Lower lobe of right lung (tissue), 2 donors: ENCODE measurements at regions not wholly inside any gene's neighbourhood (a gene's known extent, or its start where the extent isn't known, plus 50 kb on each side); places are given as distances from the start of the nearest gene placed in this dataset.

ENCODE experiments used
- ATAC-seq, 2 donors: fragments of 200-7000 bp; cut with Tn5 transposase; one replicate each; pipeline ENCODE4 v1.9.1; 2020 to 2022; ENCODE audit warnings: mild to moderate bottlenecking in 2 of 2, moderate library complexity in 2 of 2
- DNase-seq: peaks from one replicate; pipeline ENCODE4 v3.0.0-alpha.2; 2020
- H3K27ac ChIP-seq: fragments of 200-600 bp; one replicate; pipeline ENCODE4 v1.8.0; 2022
- H3K27me3 ChIP-seq: fragments of 200-600 bp; one replicate; pipeline ENCODE4 v1.8.0; 2022; ENCODE audit warnings: low read depth
- H3K36me3 ChIP-seq: fragments of 200-600 bp; one replicate; pipeline ENCODE4 v1.8.0; 2022; ENCODE audit warnings: mild to moderate bottlenecking
- H3K4me1 ChIP-seq: fragments of 200-600 bp; one replicate; pipeline ENCODE4 v1.8.0; 2022
- H3K4me3 ChIP-seq: fragments of 200-600 bp; one replicate; pipeline ENCODE4 v1.8.0; 2022; ENCODE audit warnings: mild to moderate bottlenecking
- H3K9me3 ChIP-seq: fragments of 200-600 bp; one replicate; pipeline ENCODE4 v1.8.0; 2022
- intact Hi-C: fragments of 100-400 bp; cut with DNase I; formaldehyde crosslinking; loops from one replicate; pipeline ENCODE4 v1.11.0; 2022
- TF ChIP-seq, protein P1 (sequence below): fragments of 200-600 bp; IDR thresholded peaks from one replicate; pipeline ENCODE4 v1.8.0; 2022; ENCODE audit warnings: antibody characterized with exemption, mild to moderate bottlenecking
- donor health status: DM: no; HTN: yes; CAD: no; lungs with severe emphysema.

DNA sequence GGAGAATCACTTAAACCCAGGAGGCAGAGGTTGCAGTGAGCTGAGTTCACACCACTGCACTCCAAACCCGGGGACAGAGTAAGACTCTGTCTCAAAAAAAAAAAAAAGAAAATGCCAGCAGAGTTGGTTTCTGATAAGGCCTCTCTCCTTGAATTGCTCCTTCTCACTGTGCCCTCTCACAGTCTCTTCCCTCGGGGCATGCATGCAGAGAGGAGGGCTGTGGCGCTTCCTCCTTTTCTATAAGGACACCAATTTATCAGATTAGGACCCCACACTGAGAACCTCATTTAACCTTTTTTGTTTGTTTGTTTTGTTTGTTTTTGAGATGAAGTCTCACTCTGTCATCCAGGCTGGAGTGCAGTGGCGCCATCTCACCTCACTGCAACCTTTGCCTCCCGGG, 110.5 kb downstream of the ZFP36L2 start:
- Histone ChIP-seq H3K4me3 (no peak overlapping the region), H3K9me3 (peaks cover 7% of the 10 kb centered on the region), H3K4me1 (peaks cover 9% of the 10 kb centered on the region), H3K36me3 (no peaks in the 10 kb centered on the region), H3K27me3 (no peaks in the 10 kb centered on the region), H3K27ac (no peak overlapping the region)
- TF ChIP-seq, protein P1, sequence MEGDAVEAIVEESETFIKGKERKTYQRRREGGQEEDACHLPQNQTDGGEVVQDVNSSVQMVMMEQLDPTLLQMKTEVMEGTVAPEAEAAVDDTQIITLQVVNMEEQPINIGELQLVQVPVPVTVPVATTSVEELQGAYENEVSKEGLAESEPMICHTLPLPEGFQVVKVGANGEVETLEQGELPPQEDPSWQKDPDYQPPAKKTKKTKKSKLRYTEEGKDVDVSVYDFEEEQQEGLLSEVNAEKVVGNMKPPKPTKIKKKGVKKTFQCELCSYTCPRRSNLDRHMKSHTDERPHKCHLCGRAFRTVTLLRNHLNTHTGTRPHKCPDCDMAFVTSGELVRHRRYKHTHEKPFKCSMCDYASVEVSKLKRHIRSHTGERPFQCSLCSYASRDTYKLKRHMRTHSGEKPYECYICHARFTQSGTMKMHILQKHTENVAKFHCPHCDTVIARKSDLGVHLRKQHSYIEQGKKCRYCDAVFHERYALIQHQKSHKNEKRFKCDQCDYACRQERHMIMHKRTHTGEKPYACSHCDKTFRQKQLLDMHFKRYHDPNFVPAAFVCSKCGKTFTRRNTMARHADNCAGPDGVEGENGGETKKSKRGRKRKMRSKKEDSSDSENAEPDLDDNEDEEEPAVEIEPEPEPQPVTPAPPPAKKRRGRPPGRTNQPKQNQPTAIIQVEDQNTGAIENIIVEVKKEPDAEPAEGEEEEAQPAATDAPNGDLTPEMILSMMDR, result no peak
- intact Hi-C loops, result no loop called here
- DNase-seq (no peak), ATAC-seq (no peak)

DNA sequence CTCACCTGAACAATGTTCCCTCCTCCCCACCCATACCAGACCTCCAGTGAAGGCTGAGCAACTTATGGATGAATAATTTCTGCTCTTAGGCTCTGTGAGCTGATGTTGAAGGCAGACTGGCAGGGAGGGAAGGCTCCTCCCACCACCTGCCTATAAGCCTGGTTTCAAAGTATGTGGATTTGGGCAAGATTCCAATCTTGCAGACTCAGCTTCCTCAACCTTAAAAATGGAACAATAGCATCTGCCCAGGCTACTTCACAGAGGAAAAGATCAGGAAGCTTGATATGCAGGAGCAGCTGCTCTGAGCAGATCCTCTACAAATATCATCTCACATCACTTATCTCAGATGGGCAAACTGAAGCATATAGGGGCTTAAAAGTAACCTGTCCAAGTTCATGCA, 112.2 kb downstream of the ZFP36L2 start:
- H3K36me3 ChIP-seq, result no peaks in the 10 kb centered on the region
- no peak overlapping the region for H3K4me3 ChIP-seq
- peaks cover 2% of the 10 kb centered on the region for H3K9me3 ChIP-seq
- H3K27ac ChIP-seq, result no peak overlapping the region
- TF ChIP-seq, protein P1, result no peak
- H3K4me1 ChIP-seq, result peaks cover 26% of the 10 kb centered on the region
- intact Hi-C loops, result no loop called here
- ATAC-seq, result no peak
- no peaks in the 10 kb centered on the region for H3K27me3 ChIP-seq
- no peak for DNase-seq

DNA sequence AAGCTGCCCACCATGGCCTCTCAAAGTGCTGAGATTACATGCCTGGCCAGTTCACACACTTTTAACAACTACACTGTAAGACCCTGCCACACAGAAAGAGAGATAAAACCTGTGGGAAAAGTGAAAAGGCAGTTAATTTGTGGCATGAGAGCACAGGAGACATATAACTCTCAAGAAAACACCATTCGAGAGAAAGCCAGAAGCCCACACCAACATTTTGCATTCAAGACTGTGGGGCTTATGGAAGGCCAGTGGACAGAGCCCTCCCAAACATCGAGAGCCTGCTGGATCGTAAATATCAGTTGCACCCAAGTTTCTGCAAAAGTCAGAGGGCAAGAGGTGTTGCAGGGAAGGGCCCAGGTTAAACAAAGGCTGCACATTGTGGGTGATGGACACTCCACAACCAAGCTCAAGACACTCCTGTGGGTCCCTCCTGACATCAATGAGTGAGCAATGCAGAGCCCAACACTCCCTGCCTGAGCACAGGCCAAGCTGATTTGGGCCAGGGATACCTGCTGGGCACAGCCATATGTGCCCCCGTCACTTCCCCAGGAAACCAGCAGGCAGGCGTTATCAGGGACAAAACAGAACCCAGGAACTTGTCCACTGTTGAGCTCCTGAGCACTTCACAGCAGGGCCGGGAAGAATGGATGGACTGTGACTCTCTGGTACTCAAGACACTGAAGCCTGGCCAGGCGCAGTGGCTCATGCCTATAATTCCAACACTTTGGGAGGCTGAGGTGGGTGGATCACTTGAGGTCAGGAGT, 114.4 kb downstream of the ZFP36L2 start:
- no peak for ATAC-seq
- H3K36me3 ChIP-seq, result no peaks in the 10 kb centered on the region
- TF ChIP-seq, protein P1, result no peak
- H3K4me3 ChIP-seq, result no peak overlapping the region
- intact Hi-C loops, result no loop called here
- DNase-seq, result no peak
- peaks cover 48% of the 10 kb centered on the region for H3K4me1 ChIP-seq
- no peaks in the 10 kb centered on the region for H3K27me3 ChIP-seq
- no peak overlapping the region for H3K27ac ChIP-seq
- H3K9me3 ChIP-seq, result no peaks in the 10 kb centered on the region

DNA sequence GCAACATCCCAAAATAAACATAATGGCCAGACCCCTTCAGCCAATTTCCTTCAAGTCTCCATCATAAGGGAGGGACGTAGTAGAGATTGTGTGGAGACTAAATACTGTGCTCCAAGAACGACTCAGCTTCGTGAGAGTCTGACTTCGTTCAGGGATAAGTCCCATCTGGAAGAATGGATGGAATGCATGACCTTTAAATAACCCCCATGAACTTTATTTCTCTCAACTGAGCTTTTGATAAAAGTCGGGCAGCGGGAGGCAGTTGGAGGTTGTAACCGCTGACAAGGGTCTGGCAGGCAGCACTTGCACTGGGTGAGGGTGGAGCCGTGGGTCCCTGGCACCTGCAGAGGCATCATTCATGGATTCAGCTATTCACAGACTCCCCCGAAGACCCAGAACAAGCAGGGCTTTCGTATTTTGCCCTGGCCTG, 115.9 kb downstream of the ZFP36L2 start:
- TF ChIP-seq, protein P1, result no peak
- intact Hi-C loops, result no loop called here

DNA sequence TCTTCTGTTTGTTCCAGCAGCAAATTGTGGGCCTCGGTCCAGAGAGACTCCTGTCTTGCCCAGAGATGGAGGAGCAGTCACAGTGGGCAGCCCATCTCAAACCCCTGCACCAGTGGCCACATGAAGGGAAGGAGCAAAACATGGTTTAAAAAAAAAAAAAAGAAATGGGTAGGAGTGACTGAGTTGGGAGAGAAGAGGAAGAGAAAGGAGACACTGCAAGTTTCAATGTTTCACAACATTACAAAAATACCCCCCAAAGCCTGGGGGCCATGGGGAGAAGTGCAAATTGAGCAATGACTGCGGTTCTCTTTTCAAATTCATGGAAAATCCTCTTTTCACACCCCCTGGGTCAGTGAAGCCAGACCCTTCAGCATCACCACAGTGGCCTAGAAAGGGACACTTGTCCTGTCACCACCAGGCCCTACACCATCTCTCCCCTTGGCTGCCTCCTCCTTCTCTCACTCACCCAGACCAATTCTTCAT, 117.1 kb downstream of the ZFP36L2 start:
- H3K4me1 ChIP-seq, result peaks cover 70% of the 10 kb centered on the region
- H3K27me3 ChIP-seq, result no peaks in the 10 kb centered on the region
- H3K27ac ChIP-seq, result peak overlapping the region; percentile 83
- intact Hi-C loops, result no loop called here
- no peaks in the 10 kb centered on the region for H3K36me3 ChIP-seq
- no peak overlapping the region for H3K4me3 ChIP-seq
- TF ChIP-seq, protein P1, result no peak
- ATAC-seq (peak; percentile 15 to 31), DNase-seq (no peak)
- no peaks in the 10 kb centered on the region for H3K9me3 ChIP-seq

More for the DNA sequence above, 115.9 kb downstream of the ZFP36L2 start:
- DNase-seq (no peak), ATAC-seq (peak in 1 of 2 donors; percentile 25)
- Histone ChIP-seq H3K36me3 (no peaks in the 10 kb centered on the region), H3K27me3 (no peaks in the 10 kb centered on the region), H3K4me1 (peaks cover 63% of the 10 kb centered on the region), H3K4me3 (no peak overlapping the region), H3K9me3 (no peaks in the 10 kb centered on the region), H3K27ac (peak overlapping the region; percentile 83)
